Cardiac muscle cell (in vitro differentiated cells and primary cell): ENCODE measurements at regions not wholly inside any gene's neighbourhood (a gene's known extent, or its start where the extent isn't known, plus 50 kb on each side); places are given as distances from the start of the nearest gene placed in this dataset.

ENCODE experiments used
- DNase-seq, 2 donors: peaks; one replicate each; pipeline versions ENCODE4 v3.0.0 to v3.0.0-alpha.2; 2010 to 2017; ENCODE audit warnings: low read depth in 1 of 2, low spot score in 1 of 2
- H3K27ac ChIP-seq: fragments of 200-600 bp; sonication (generic); 2 replicates; pipeline ENCODE4 v1.5.1; 2016
- H3K27me3 ChIP-seq: fragments of 200-600 bp; sonication (generic); 2 replicates; pipeline ENCODE4 v1.6.0; 2016; ENCODE audit warnings: control low read depth
- H3K36me3 ChIP-seq: fragments of 200-600 bp; sonication (generic); 2 replicates; pipeline ENCODE4 v1.5.1; 2016; ENCODE audit warnings: control low read depth
- H3K4me1 ChIP-seq: fragments of 200-600 bp; sonication (generic); 2 replicates; pipeline ENCODE4 v1.8.1; 2017; ENCODE audit warnings: low read depth, mild to moderate bottlenecking, mixed run types
- H3K4me3 ChIP-seq: fragments of 200-600 bp; sonication (generic); 2 replicates; pipeline ENCODE4 v1.5.1; 2016; ENCODE audit warnings: mild to moderate bottlenecking
- H3K9me3 ChIP-seq: fragments of 200-600 bp; sonication (generic); 2 replicates; pipeline ENCODE4 v1.5.1; 2017; ENCODE audit warnings: low read depth, mild to moderate bottlenecking, control low read depth
- CTCF ChIP-seq: IDR thresholded peaks from 2 replicates; pipeline ENCODE4 v1.5.1; 2012; ENCODE audit warnings: low read depth, mild to moderate bottlenecking, low read length

GRCh38 chr9:82606071-82606470 is 456.9 kb downstream of the RASEF start:
- Histone ChIP-seq H3K9me3 (no peaks in the 10 kb centered on the region), H3K4me3 (no peak overlapping the region), H3K27ac (no peak overlapping the region), H3K36me3 (no peaks in the 10 kb centered on the region), H3K27me3 (peaks cover 14% of the 10 kb centered on the region), H3K4me1 (peaks cover 14% of the 10 kb centered on the region)
- no peak for TF ChIP-seq CTCF
- no peak for DNase-seq

GRCh38 chr9:82606492-82607382 is 456.2 kb downstream of the RASEF start:
- Histone ChIP-seq H3K4me1 (peaks cover 7% of the 10 kb centered on the region), H3K27ac (no peak overlapping the region), H3K9me3 (no peaks in the 10 kb centered on the region), H3K27me3 (peaks cover 14% of the 10 kb centered on the region), H3K36me3 (no peaks in the 10 kb centered on the region), H3K4me3 (no peak overlapping the region)
- peak; percentile 70 to 81 for DNase-seq
- peak; percentile 68 for TF ChIP-seq CTCF

- no peaks in the 10 kb centered on the region for H3K36me3 ChIP-seq
- H3K27me3 ChIP-seq: peaks cover 14% of the 10 kb centered on the region
- H3K4me1 ChIP-seq: peaks cover 3% of the 10 kb centered on the region
- no peak for TF ChIP-seq CTCF
- no peak overlapping the region for H3K27ac ChIP-seq
- no peak overlapping the region for H3K4me3 ChIP-seq
- DNase-seq: no peak
- H3K9me3 ChIP-seq: no peaks in the 10 kb centered on the region
These were observed 454.5 kb downstream of the RASEF start for GRCh38 chr9:82608487-82608886.

GRCh38 chr9:82612942-82613341 is 450.0 kb downstream of the RASEF start:
- no peak overlapping the region for H3K27ac ChIP-seq
- H3K9me3 ChIP-seq: no peaks in the 10 kb centered on the region
- no peak for TF ChIP-seq CTCF
- peaks cover 12% of the 10 kb centered on the region for H3K27me3 ChIP-seq
- no peaks in the 10 kb centered on the region for H3K4me1 ChIP-seq
- H3K36me3 ChIP-seq: no peaks in the 10 kb centered on the region
- no peak overlapping the region for H3K4me3 ChIP-seq
- no peak for DNase-seq

GRCh38 chr9:82613498-82613897 is 449.4 kb downstream of the RASEF start:
- H3K27me3 ChIP-seq: peaks cover 8% of the 10 kb centered on the region
- H3K4me3 ChIP-seq: no peak overlapping the region
- no peaks in the 10 kb centered on the region for H3K9me3 ChIP-seq
- no peaks in the 10 kb centered on the region for H3K4me1 ChIP-seq
- no peak overlapping the region for H3K27ac ChIP-seq
- H3K36me3 ChIP-seq: no peaks in the 10 kb centered on the region
- no peak for TF ChIP-seq CTCF
- DNase-seq: no peak
